PC-9 (cell line): ENCODE measurements at regions not wholly inside any gene's neighbourhood (a gene's known extent, or its start where the extent isn't known, plus 50 kb on each side); places are given as distances from the start of the nearest gene placed in this dataset.

Experiments
- BruUV-seq: library from RNA; stranded (reverse); fragments of 400-500 nt; replicated peaks from 2 replicates; lab custom pipeline; 2021; lab: Mats Ljungman, UMichigan
- CTCF ChIA-PET: fragments of 300-600 bp; sonication (Branson Sonifier 250); formaldehyde crosslinking; loops from one replicate; lab custom pipeline; 2022; ENCODE audit warnings: antibody characterized with exemption; lab: Charles Lee
- POLR2A ChIA-PET: fragments of 300-600 bp; sonication (Branson Sonifier 250); formaldehyde crosslinking; loops from one replicate; lab custom pipeline; 2022; ENCODE audit warnings: antibody characterized with exemption; ENCODE audit not compliant: unreplicated experiment; lab: Charles Lee
- DNase-seq, 2 experiments: peaks; one replicate each; pipeline versions ENCODE4 v3.0.0 to v3.0.0-alpha.2; 2015 to 2022; ENCODE audit warnings: mixed read lengths in 1 of 2
- H2AFZ ChIP-seq: fragments of 200-600 bp; sonication (generic); 2 replicates; pipeline ENCODE4 v1.8.1; 2017; ENCODE audit warnings: antibody characterized with exemption
- H3F3A ChIP-seq: fragments of 200-600 bp; sonication (generic); 2 replicates; pipeline ENCODE4 v1.8.1; 2017; ENCODE audit warnings: antibody characterized with exemption, mild to moderate bottlenecking, low read depth; ENCODE audit not compliant: insufficient read depth
- H3K27ac ChIP-seq: fragments of 200-600 bp; sonication (generic); 2 replicates; pipeline ENCODE4 v1.6.1; 2016; ENCODE audit warnings: mixed run types
- H3K27me3 ChIP-seq: fragments of 200-600 bp; sonication (generic); 2 replicates; pipeline ENCODE4 v1.6.1; 2016; ENCODE audit warnings: low read depth, mixed run types; ENCODE audit not compliant: insufficient read depth
- H3K36me3 ChIP-seq: fragments of 200-600 bp; sonication (generic); 2 replicates; pipeline ENCODE4 v1.6.1; 2016; ENCODE audit warnings: low read depth, mixed run types
- H3K4me1 ChIP-seq: fragments of 200-600 bp; sonication (generic); replicated peaks from 2 replicates; pipeline ENCODE4 v1.6.1; 2016; ENCODE audit warnings: mixed run types; ENCODE audit not compliant: insufficient read depth
- H3K4me2 ChIP-seq: fragments of 200-600 bp; sonication (generic); 2 replicates; pipeline ENCODE4 v1.6.1; 2017; ENCODE audit warnings: mixed run types
- H3K4me3 ChIP-seq: fragments of 200-600 bp; sonication (generic); 2 replicates; pipeline ENCODE4 v1.6.1; 2016; ENCODE audit warnings: mixed run types
- H3K79me2 ChIP-seq: fragments of 200-600 bp; sonication (generic); 2 replicates; pipeline ENCODE4 v1.6.1; 2017; ENCODE audit warnings: low read depth, mixed run types
- H3K9me2 ChIP-seq: fragments of 200-600 bp; sonication (generic); 2 replicates; pipeline ENCODE4 v1.8.1; 2017; ENCODE audit warnings: mild to moderate bottlenecking; ENCODE audit not compliant: insufficient read depth
- H3K9me3 ChIP-seq: fragments of 200-600 bp; sonication (generic); 2 replicates; pipeline ENCODE4 v1.8.1; 2016; ENCODE audit warnings: low read depth; ENCODE audit not compliant: insufficient read depth
- H4K20me1 ChIP-seq: fragments of 200-600 bp; sonication (generic); 2 replicates; pipeline ENCODE4 v1.8.1; 2017; ENCODE audit not compliant: insufficient read depth
- EZH2 ChIP-seq: fragments of 200-600 bp; sonication (generic); IDR thresholded peaks from 2 replicates; pipeline ENCODE4 v1.8.0; 2017; ENCODE audit warnings: antibody characterized with exemption, low read depth
- intact Hi-C: fragments of 100-400 bp; cut with micrococcal nuclease; formaldehyde crosslinking; loops from one replicate; pipeline ENCODE4 v1.10.0; 2022; ENCODE audit not compliant: unreplicated experiment
- TF ChIP-seq, protein P1 (sequence below): fragments of 200-600 bp; sonication (generic); conservative IDR thresholded peaks from 2 replicates; pipeline ENCODE4 v1.6.1; 2017; ENCODE audit warnings: mixed run types, antibody characterized with exemption, mild to moderate bottlenecking, moderate library complexity

DNA sequence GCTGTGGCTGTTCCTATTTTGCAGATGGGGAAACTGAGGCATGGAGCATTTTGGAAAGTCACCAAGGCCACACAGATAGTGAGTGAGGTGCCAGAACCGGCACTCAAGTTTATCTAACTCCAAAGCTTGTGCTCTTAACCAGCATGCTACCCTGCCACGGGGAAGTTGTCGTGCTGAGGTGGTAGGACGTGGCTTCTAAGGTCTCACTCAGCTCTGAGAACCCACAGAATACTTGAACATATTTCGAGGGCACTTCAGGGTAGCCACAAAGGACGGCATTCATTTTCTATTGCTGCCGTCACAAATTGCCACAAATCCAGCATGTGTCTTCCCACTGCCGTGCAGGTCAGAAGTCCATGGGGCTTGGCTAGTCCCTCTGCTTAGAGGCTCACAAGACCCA lies 116.7 kb downstream of the OLFM1 start:
- H4K20me1 ChIP-seq, result no peaks in the 10 kb centered on the region
- no peak overlapping the region for H3K27ac ChIP-seq
- no peaks in the 10 kb centered on the region for H3K9me2 ChIP-seq
- TF ChIP-seq, protein P1, sequence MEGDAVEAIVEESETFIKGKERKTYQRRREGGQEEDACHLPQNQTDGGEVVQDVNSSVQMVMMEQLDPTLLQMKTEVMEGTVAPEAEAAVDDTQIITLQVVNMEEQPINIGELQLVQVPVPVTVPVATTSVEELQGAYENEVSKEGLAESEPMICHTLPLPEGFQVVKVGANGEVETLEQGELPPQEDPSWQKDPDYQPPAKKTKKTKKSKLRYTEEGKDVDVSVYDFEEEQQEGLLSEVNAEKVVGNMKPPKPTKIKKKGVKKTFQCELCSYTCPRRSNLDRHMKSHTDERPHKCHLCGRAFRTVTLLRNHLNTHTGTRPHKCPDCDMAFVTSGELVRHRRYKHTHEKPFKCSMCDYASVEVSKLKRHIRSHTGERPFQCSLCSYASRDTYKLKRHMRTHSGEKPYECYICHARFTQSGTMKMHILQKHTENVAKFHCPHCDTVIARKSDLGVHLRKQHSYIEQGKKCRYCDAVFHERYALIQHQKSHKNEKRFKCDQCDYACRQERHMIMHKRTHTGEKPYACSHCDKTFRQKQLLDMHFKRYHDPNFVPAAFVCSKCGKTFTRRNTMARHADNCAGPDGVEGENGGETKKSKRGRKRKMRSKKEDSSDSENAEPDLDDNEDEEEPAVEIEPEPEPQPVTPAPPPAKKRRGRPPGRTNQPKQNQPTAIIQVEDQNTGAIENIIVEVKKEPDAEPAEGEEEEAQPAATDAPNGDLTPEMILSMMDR, result no peak
- TF ChIP-seq EZH2, result no peak
- no peaks in the 10 kb centered on the region for H3K9me3 ChIP-seq
- H3K4me3 ChIP-seq, result no peak overlapping the region
- no peaks in the 10 kb centered on the region for H3K79me2 ChIP-seq
- no peak for DNase-seq
- H2AFZ ChIP-seq, result no peak overlapping the region
- H3F3A ChIP-seq, result no peaks in the 10 kb centered on the region
- no peaks in the 10 kb centered on the region for H3K36me3 ChIP-seq
- peaks cover 82% of the 10 kb centered on the region for H3K27me3 ChIP-seq
- H3K4me1 ChIP-seq, result no peaks in the 10 kb centered on the region
- ChIA-PET CTCF (no interaction called here), POLR2A (no interaction called here)
- intact Hi-C loops, result no loop called here
- no TSS peak for BruUV-seq
- H3K4me2 ChIP-seq, result no peak overlapping the region

DNA sequence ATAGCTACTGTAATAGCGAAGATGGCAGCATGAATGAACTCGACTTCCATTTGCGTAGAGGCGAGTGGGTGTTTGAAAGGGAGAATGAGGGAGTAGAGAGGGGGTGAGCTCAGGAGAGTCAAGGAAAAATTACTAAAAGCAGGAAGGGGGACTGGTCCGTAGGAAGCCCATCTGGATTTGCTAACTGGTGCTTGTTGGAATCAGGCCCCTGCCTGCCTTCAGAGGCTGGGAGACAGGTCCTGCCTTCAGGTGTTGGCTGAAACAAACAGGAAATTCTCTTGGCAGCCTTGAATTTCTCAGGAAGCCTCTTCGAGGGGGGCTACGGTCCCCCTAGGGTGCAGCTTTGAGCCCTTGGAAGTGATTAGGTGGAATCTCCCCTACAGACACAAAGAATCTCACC lies 121.7 kb downstream of the OLFM1 start:
- Histone ChIP-seq H3K79me2 (no peaks in the 10 kb centered on the region), H3F3A (no peaks in the 10 kb centered on the region), H3K4me1 (no peaks in the 10 kb centered on the region), H2AFZ (no peak overlapping the region), H3K36me3 (no peaks in the 10 kb centered on the region), H3K4me2 (no peak overlapping the region), H3K27ac (no peak overlapping the region), H3K9me3 (no peaks in the 10 kb centered on the region), H3K4me3 (no peak overlapping the region), H3K9me2 (no peaks in the 10 kb centered on the region), H3K27me3 (peaks cover 83% of the 10 kb centered on the region), H4K20me1 (no peaks in the 10 kb centered on the region; the same call in 1 of the 2 replicates)
- CTCF ChIA-PET, result no interaction called here
- intact Hi-C loops, result no loop called here
- DNase-seq, result no peak
- TF ChIP-seq EZH2, result no peak
- TF ChIP-seq, protein P1, result no peak
- BruUV-seq, result no TSS peak
- POLR2A ChIA-PET, result no interaction called here

DNA sequence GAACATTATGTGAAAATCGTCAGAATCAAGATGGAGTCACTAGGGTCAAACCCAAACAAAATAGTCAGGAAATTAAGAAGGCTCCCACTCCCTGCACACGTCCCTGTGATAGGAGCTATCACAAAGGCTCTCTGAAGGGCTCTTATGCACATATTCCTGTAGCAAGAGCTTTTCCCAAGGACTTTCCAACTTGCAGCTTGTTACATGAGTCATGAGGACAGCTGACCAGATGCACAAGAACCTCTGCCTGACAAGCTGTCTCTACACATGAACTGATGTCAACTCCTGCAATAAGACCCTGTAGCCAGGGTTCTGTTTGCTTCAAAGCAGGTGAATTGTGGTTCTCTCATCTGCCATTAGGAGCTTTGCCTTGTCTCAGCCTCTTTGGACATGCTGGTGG lies 122.4 kb downstream of the OLFM1 start:
- intact Hi-C loops, result no loop called here
- Histone ChIP-seq H3K36me3 (no peaks in the 10 kb centered on the region), H4K20me1 (no peaks in the 10 kb centered on the region; the same call in 1 of the 2 replicates), H3K4me3 (no peak overlapping the region), H3F3A (no peaks in the 10 kb centered on the region), H3K9me2 (no peaks in the 10 kb centered on the region), H3K4me2 (no peak overlapping the region), H3K27ac (no peak overlapping the region), H2AFZ (no peak overlapping the region), H3K4me1 (no peaks in the 10 kb centered on the region), H3K9me3 (no peaks in the 10 kb centered on the region), H3K79me2 (no peaks in the 10 kb centered on the region), H3K27me3 (peaks cover 83% of the 10 kb centered on the region)
- ChIA-PET POLR2A (no interaction called here), CTCF (no interaction called here)
- no peak for TF ChIP-seq EZH2
- TF ChIP-seq, protein P1, result no peak
- no peak for DNase-seq
- no TSS peak for BruUV-seq
